ENCODE measurements at regions not wholly inside any gene's neighbourhood (a gene's known extent, or its start where the extent isn't known, plus 50 kb on each side); places are given as distances from the start of the nearest gene placed in this dataset.
A peak's percentile ranks its signal among the peaks of the same experiment; 100 is the strongest.

DNA sequence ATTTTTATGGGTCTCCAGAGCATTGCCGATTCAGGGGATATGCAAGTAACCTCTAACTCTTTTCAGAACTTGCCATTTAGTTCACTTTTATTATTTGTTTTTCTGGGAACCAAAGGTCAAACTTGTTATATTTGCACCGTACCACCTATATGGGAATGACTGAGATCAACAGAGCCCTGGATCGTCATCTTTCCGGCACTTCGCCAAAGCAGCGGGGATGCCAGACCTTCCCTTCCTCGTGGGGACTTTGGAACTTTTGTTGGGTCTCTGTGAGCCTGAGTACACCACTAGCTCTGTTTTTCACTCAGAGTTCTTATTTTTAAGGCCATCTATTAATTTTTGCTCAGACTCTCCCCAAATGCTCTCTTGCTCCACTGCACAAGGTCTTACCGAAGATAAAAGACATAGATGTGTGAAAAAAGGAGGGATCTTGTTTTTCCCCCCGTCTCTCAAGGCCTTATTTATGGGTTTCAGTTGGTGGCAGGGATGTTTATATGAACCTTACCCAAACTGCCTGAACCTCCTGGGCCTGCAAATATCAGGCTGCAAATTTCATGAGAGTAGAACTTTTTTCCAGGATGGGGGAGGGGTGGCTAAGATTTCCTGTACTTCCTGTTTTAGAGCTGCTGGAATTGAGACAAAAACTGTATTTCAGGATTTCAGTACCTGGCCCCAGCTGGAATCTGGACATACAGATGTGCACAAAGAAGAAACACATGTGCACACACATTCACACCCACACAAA is 350.3 kb downstream of the HRH4 start:
- no peak overlapping the region for H3K4me3 ChIP-seq (ENCODE audit: low read depth, low read length)
- no peaks in the 10 kb centered on the region for H3K27me3 ChIP-seq (ENCODE audit: control insufficient read depth, insufficient read depth, low read length)

DNA sequence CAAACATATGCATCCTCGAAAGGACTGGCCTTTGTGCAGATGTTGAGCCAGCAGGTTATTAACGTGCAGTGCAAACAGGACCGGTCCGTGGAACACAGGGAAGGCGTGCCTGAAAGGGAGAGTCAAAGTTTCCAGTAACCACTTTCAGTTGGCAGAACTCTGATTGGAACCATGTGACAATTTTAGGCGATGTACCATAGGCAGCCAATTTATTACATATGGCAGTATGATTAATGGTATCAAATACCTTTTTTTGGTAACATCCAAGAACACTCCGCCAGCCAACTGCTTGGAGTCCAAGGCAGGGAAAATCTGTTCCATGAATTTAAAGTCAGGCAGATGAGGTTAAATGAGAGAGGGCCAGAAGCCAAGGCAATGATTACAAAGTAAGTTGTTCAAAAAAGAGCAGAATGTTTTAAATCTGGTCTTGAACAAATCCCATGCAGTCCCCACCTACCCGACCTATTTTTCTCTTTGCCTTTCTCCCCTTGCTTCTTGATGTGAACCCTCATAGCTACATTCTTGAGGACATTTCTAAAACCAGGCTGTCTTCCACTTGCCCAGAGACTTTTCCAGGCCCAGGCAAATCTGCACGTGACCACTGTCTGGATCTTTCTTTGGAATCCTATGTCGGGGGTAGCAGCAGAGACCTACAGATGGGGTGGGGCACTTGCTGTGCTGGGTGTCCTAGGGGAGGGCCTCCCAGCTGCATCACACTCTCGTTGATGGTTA is 351.7 kb downstream of the HRH4 start:
- H3K36me3 ChIP-seq (ENCODE audit: control insufficient read depth, insufficient read depth, low read length) = no peaks in the 10 kb centered on the region
- H3K9me3 ChIP-seq (ENCODE audit: control insufficient read depth, insufficient read depth, low read length) = no peaks in the 10 kb centered on the region
- H3K27ac ChIP-seq (ENCODE audit: low read depth, low read length) = no peak overlapping the region
- H3K27me3 ChIP-seq (ENCODE audit: control insufficient read depth, insufficient read depth, low read length) = no peaks in the 10 kb centered on the region
- no peak overlapping the region for H3K4me3 ChIP-seq (ENCODE audit: low read depth, low read length)
- peaks cover 27% of the 10 kb centered on the region for H3K4me1 ChIP-seq (ENCODE audit: control insufficient read depth, insufficient read depth, low read length)
- no peak overlapping the region for H3K9ac ChIP-seq (ENCODE audit: low read depth, low read length)

More for the DNA sequence above, 350.3 kb downstream of the HRH4 start:
- Histone ChIP-seq H3K36me3 (ENCODE audit: control insufficient read depth, insufficient read depth, low read length) (no peaks in the 10 kb centered on the region), H3K9me3 (ENCODE audit: control insufficient read depth, insufficient read depth, low read length) (no peaks in the 10 kb centered on the region), H3K27ac (ENCODE audit: low read depth, low read length) (no peak overlapping the region), H3K4me1 (ENCODE audit: control insufficient read depth, insufficient read depth, low read length) (peaks cover 19% of the 10 kb centered on the region), H3K9ac (ENCODE audit: low read depth, low read length) (no peak overlapping the region)

DNA sequence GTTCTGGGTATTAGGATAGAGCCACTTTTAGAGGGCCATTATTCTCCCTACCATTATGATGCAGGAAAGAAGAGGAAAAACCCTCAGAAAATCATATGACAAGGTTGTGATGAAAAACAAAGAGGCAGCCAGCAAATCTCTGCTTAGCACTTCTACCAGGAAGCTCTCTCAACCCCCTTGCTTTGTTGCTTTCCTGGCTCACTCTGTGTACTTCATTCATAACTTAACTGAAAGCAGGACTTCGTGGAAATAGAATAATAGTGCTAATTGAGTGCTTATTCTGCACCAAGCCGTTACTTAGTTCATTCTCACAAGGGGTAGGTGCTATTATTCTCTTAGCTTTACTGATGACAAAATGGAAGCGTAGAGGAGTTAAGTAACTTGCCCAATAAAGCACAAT is 354.1 kb downstream of the HRH4 start:
- Histone ChIP-seq H3K36me3 (ENCODE audit: control insufficient read depth, insufficient read depth, low read length) (no peaks in the 10 kb centered on the region), H3K27me3 (ENCODE audit: control insufficient read depth, insufficient read depth, low read length) (no peaks in the 10 kb centered on the region), H3K27ac (ENCODE audit: low read depth, low read length) (no peak overlapping the region), H3K9ac (ENCODE audit: low read depth, low read length) (peak overlapping the region; percentile 22; the same call in 1 of the 2 replicates), H3K4me1 (ENCODE audit: control insufficient read depth, insufficient read depth, low read length) (peaks cover 43% of the 10 kb centered on the region), H3K4me3 (ENCODE audit: low read depth, low read length) (no peak overlapping the region), H3K9me3 (ENCODE audit: control insufficient read depth, insufficient read depth, low read length) (no peaks in the 10 kb centered on the region)

DNA sequence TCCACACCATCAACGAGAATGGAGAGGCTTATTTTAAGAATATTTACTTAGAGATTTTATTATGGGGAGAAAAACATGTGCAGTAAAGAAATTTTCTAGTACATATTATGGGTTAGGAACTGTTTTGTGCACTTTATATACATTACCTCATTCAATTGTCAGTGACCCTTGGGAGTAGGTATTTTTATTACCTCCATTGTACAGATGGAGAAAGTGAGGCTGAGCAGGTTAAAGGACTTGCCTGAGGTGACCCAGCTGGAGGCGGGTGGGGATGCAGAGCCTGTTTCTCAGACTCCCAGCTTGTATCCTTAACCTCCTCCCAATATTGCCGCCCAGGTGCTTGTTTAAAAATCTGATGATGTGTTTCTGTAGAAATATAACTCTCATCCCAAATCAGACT is 356.7 kb downstream of the HRH4 start:
- peak overlapping the region; percentile 29 for H3K27ac ChIP-seq (ENCODE audit: low read depth, low read length)
- H3K36me3 ChIP-seq (ENCODE audit: control insufficient read depth, insufficient read depth, low read length) = no peaks in the 10 kb centered on the region
- no peaks in the 10 kb centered on the region for H3K27me3 ChIP-seq (ENCODE audit: control insufficient read depth, insufficient read depth, low read length)
- H3K4me3 ChIP-seq (ENCODE audit: low read depth, low read length) = no peak overlapping the region
- H3K4me1 ChIP-seq (ENCODE audit: control insufficient read depth, insufficient read depth, low read length) = peaks cover 39% of the 10 kb centered on the region
- H3K9me3 ChIP-seq (ENCODE audit: control insufficient read depth, insufficient read depth, low read length) = no peaks in the 10 kb centered on the region
- H3K9ac ChIP-seq (ENCODE audit: low read depth, low read length) = no peak overlapping the region

DNA sequence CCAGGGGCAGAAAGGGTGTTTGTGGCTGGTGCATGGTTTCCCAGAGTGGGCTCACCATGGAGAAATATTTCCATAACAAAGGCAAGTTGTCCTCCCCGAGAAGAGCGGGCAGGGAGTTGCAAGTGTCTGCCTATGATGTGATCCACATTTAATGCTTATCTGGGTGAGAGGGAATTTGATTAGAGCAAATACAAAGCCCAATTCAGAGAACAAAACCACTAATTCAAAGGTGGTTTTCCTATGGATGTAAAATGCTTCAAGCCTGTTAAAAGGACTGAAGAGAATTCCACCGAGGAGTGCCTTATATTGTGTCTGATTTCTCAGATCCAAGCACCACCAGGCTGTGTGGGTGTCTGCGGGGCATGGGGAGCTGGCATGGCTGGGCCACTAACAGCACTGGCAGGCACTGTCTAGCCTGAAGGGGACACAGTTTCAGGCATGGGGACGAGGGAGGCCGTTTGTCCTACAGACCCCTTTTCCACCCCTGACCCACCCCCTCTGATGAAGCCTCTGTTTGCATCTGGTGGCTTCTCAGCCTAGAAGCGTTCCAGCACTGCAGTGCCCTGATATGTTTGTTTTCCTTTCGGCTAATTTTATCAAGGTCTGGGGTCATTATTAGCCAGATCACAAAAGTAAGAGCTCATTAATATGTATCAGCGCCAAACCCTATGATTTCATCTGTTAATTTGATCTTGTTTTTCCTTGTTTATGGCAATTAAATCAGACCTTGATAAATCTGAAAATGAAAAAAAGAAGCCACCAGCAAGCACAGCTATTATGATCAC is 357.3 kb downstream of the HRH4 start:
- no peaks in the 10 kb centered on the region for H3K36me3 ChIP-seq (ENCODE audit: control insufficient read depth, insufficient read depth, low read length)
- H3K27me3 ChIP-seq (ENCODE audit: control insufficient read depth, insufficient read depth, low read length) = no peaks in the 10 kb centered on the region
- H3K9ac ChIP-seq (ENCODE audit: low read depth, low read length) = no peak overlapping the region
- no peaks in the 10 kb centered on the region for H3K9me3 ChIP-seq (ENCODE audit: control insufficient read depth, insufficient read depth, low read length)
- H3K27ac ChIP-seq (ENCODE audit: low read depth, low read length) = peak overlapping the region; percentile 65
- H3K4me3 ChIP-seq (ENCODE audit: low read depth, low read length) = no peak overlapping the region
- peaks cover 39% of the 10 kb centered on the region for H3K4me1 ChIP-seq (ENCODE audit: control insufficient read depth, insufficient read depth, low read length)

DNA sequence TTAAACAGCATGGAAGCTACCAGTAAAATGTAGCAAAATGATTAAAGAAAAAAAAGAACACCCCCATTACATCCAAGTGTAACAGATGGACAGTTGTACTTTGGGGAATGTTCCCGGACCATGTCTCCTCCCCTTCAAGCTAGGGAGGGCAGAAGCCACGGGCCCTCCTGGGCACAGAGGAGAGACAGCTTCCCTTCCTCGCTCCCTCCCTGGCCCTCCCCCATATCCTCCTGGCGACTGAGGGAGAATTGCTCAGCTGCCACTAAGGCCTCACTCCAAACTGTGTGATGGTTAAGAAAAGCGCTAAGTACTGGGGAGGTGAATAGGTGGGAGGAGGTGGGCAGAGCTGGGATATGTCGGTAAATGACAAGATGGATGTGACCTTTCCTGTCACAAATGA is 358.0 kb downstream of the HRH4 start:
- Histone ChIP-seq H3K36me3 (ENCODE audit: control insufficient read depth, insufficient read depth, low read length) (no peaks in the 10 kb centered on the region), H3K4me3 (ENCODE audit: low read depth, low read length) (no peak overlapping the region), H3K4me1 (ENCODE audit: control insufficient read depth, insufficient read depth, low read length) (peaks cover 39% of the 10 kb centered on the region), H3K9ac (ENCODE audit: low read depth, low read length) (no peak overlapping the region), H3K9me3 (ENCODE audit: control insufficient read depth, insufficient read depth, low read length) (no peaks in the 10 kb centered on the region), H3K27ac (ENCODE audit: low read depth, low read length) (no peak overlapping the region), H3K27me3 (ENCODE audit: control insufficient read depth, insufficient read depth, low read length) (no peaks in the 10 kb centered on the region)

DNA sequence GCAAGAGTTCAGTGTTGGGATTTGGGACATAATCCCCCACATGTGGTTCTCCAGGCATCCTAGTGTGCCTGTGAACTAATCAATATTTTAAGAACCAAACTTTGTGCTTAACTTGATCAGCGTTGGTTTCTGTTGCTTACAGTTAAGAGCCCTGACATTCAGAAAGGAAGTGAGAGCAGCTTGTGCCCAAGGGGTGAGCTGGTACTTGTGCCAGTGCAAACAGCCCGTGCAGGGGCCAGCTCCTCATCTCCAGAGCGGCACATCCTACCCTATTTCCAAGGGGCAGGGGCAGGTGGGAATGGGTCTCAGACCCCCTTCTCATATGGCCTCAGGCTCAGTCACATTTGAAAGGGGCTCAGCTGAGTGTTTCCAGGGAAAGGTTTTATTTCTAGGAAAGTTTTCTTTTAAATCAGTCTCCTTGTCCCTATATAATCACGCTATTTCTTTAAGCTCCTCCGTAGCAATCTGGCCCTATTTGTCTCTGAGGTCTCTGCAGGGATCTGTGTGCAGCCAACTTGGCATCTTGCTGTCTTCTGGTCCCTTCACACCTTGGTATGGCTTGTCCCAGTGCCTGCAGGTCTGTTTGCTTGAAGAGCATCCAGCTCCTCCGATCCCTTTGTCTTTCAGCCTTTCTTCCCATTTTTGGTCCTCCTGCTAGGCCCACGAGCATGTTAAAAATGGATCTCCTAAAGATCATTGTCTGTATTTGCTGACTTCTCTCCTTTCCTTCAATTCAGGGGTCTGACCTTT is 358.9 kb downstream of the HRH4 start:
- Histone ChIP-seq H3K4me1 (ENCODE audit: control insufficient read depth, insufficient read depth, low read length) (peaks cover 35% of the 10 kb centered on the region), H3K9me3 (ENCODE audit: control insufficient read depth, insufficient read depth, low read length) (no peaks in the 10 kb centered on the region), H3K4me3 (ENCODE audit: low read depth, low read length) (no peak overlapping the region), H3K9ac (ENCODE audit: low read depth, low read length) (no peak overlapping the region), H3K27me3 (ENCODE audit: control insufficient read depth, insufficient read depth, low read length) (no peaks in the 10 kb centered on the region), H3K36me3 (ENCODE audit: control insufficient read depth, insufficient read depth, low read length) (no peaks in the 10 kb centered on the region), H3K27ac (ENCODE audit: low read depth, low read length) (no peak overlapping the region)

DNA sequence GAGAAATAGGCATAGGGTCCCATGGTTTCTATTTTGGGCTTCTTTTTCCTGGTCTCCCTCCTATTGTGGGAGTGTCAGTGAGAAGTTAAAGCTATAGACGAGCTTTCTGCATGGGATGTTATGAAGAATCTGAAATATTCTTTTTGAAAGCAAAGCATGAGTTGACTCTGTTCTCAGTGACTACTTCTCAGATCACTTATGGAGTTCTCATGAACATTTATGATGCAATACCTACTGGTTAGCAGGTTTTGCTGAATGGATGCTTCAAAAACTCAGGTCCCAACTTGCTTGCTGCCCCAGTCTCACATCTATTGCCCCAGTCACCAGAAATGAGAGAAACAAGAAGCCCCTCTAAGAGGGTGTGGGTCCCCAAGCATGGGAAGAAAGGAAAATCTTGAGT is 365.0 kb downstream of the HRH4 start:
- Histone ChIP-seq H3K27me3 (ENCODE audit: control insufficient read depth, insufficient read depth, low read length) (no peaks in the 10 kb centered on the region), H3K4me1 (ENCODE audit: control insufficient read depth, insufficient read depth, low read length) (peaks cover 40% of the 10 kb centered on the region), H3K9ac (ENCODE audit: low read depth, low read length) (no peak overlapping the region), H3K9me3 (ENCODE audit: control insufficient read depth, insufficient read depth, low read length) (no peaks in the 10 kb centered on the region), H3K4me3 (ENCODE audit: low read depth, low read length) (no peak overlapping the region), H3K27ac (ENCODE audit: low read depth, low read length) (no peak overlapping the region), H3K36me3 (ENCODE audit: control insufficient read depth, insufficient read depth, low read length) (no peaks in the 10 kb centered on the region)

DNA sequence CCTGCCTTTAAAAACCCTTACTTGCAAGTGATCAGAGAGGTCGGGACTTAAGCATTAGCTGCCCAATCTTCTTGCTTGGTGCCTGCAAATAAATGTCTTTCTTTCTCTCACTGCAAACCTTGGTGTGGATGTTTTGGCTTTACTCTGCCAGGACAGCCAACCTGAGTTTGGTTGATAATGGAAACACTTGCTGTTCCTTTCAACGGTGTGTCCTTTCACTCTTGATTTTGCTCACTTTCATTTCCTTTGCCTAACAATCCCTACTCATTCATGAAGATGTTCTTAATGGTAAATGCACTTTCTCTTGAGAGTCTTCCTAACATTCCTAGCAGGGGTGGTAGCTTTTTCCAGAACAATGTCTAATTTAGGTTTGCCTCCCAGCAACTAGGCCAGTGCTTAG is 366.2 kb downstream of the HRH4 start:
- Histone ChIP-seq H3K4me1 (ENCODE audit: control insufficient read depth, insufficient read depth, low read length) (peaks cover 46% of the 10 kb centered on the region), H3K36me3 (ENCODE audit: control insufficient read depth, insufficient read depth, low read length) (no peaks in the 10 kb centered on the region), H3K27me3 (ENCODE audit: control insufficient read depth, insufficient read depth, low read length) (no peaks in the 10 kb centered on the region), H3K27ac (ENCODE audit: low read depth, low read length) (peak overlapping the region; percentile 65), H3K9ac (ENCODE audit: low read depth, low read length) (no peak overlapping the region), H3K9me3 (ENCODE audit: control insufficient read depth, insufficient read depth, low read length) (no peaks in the 10 kb centered on the region), H3K4me3 (ENCODE audit: low read depth, low read length) (no peak overlapping the region)

DNA sequence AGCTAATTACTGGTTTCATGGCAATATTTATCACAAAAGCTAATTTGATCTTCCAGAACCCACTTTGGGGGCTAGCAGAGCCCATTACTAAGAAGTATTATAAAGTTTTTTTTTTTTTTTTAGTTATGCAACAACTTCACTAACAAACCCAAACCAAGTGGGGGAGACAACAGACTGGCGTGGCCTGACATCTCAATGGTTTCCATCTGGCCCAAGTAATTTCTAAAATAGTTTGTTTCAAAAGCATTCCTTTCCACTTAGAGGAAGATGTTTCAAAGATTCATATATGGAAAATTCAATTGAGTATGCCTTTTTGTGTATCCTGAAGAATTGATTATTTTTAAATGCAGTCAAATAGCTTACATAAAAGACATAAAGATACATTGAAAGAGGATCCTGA is 367.1 kb downstream of the HRH4 start:
- Histone ChIP-seq H3K36me3 (ENCODE audit: control insufficient read depth, insufficient read depth, low read length) (no peaks in the 10 kb centered on the region), H3K4me3 (ENCODE audit: low read depth, low read length) (no peak overlapping the region), H3K27ac (ENCODE audit: low read depth, low read length) (peak overlapping the region; percentile 65), H3K4me1 (ENCODE audit: control insufficient read depth, insufficient read depth, low read length) (peaks cover 48% of the 10 kb centered on the region), H3K9me3 (ENCODE audit: control insufficient read depth, insufficient read depth, low read length) (no peaks in the 10 kb centered on the region), H3K27me3 (ENCODE audit: control insufficient read depth, insufficient read depth, low read length) (no peaks in the 10 kb centered on the region), H3K9ac (ENCODE audit: low read depth, low read length) (no peak overlapping the region)
